PC-9 (cell line): ENCODE measurements at regions not wholly inside any gene's neighbourhood (a gene's known extent, or its start where the extent isn't known, plus 50 kb on each side); places are given as distances from the start of the nearest gene placed in this dataset.

Experiments
- BruUV-seq: library from RNA; stranded (reverse); fragments of 400-500 nt; replicated peaks from 2 replicates; lab custom pipeline; 2021; lab: Mats Ljungman, UMichigan
- CTCF ChIA-PET: fragments of 300-600 bp; sonication (Branson Sonifier 250); formaldehyde crosslinking; loops from one replicate; lab custom pipeline; 2022; ENCODE audit warnings: antibody characterized with exemption; lab: Charles Lee
- POLR2A ChIA-PET: fragments of 300-600 bp; sonication (Branson Sonifier 250); formaldehyde crosslinking; loops from one replicate; lab custom pipeline; 2022; ENCODE audit warnings: antibody characterized with exemption; ENCODE audit not compliant: unreplicated experiment; lab: Charles Lee
- DNase-seq, 2 experiments: peaks; one replicate each; pipeline versions ENCODE4 v3.0.0 to v3.0.0-alpha.2; 2015 to 2022; ENCODE audit warnings: mixed read lengths in 1 of 2
- H2AFZ ChIP-seq: fragments of 200-600 bp; sonication (generic); 2 replicates; pipeline ENCODE4 v1.8.1; 2017; ENCODE audit warnings: antibody characterized with exemption
- H3F3A ChIP-seq: fragments of 200-600 bp; sonication (generic); 2 replicates; pipeline ENCODE4 v1.8.1; 2017; ENCODE audit warnings: antibody characterized with exemption, mild to moderate bottlenecking, low read depth; ENCODE audit not compliant: insufficient read depth
- H3K27ac ChIP-seq: fragments of 200-600 bp; sonication (generic); 2 replicates; pipeline ENCODE4 v1.6.1; 2016; ENCODE audit warnings: mixed run types
- H3K27me3 ChIP-seq: fragments of 200-600 bp; sonication (generic); 2 replicates; pipeline ENCODE4 v1.6.1; 2016; ENCODE audit warnings: low read depth, mixed run types; ENCODE audit not compliant: insufficient read depth
- H3K36me3 ChIP-seq: fragments of 200-600 bp; sonication (generic); 2 replicates; pipeline ENCODE4 v1.6.1; 2016; ENCODE audit warnings: low read depth, mixed run types
- H3K4me1 ChIP-seq: fragments of 200-600 bp; sonication (generic); replicated peaks from 2 replicates; pipeline ENCODE4 v1.6.1; 2016; ENCODE audit warnings: mixed run types; ENCODE audit not compliant: insufficient read depth
- H3K4me2 ChIP-seq: fragments of 200-600 bp; sonication (generic); 2 replicates; pipeline ENCODE4 v1.6.1; 2017; ENCODE audit warnings: mixed run types
- H3K4me3 ChIP-seq: fragments of 200-600 bp; sonication (generic); 2 replicates; pipeline ENCODE4 v1.6.1; 2016; ENCODE audit warnings: mixed run types
- H3K79me2 ChIP-seq: fragments of 200-600 bp; sonication (generic); 2 replicates; pipeline ENCODE4 v1.6.1; 2017; ENCODE audit warnings: low read depth, mixed run types
- H3K9me2 ChIP-seq: fragments of 200-600 bp; sonication (generic); 2 replicates; pipeline ENCODE4 v1.8.1; 2017; ENCODE audit warnings: mild to moderate bottlenecking; ENCODE audit not compliant: insufficient read depth
- H3K9me3 ChIP-seq: fragments of 200-600 bp; sonication (generic); 2 replicates; pipeline ENCODE4 v1.8.1; 2016; ENCODE audit warnings: low read depth; ENCODE audit not compliant: insufficient read depth
- H4K20me1 ChIP-seq: fragments of 200-600 bp; sonication (generic); 2 replicates; pipeline ENCODE4 v1.8.1; 2017; ENCODE audit not compliant: insufficient read depth
- CTCF ChIP-seq: fragments of 200-600 bp; sonication (generic); conservative IDR thresholded peaks from 2 replicates; pipeline ENCODE4 v1.6.1; 2017; ENCODE audit warnings: mixed run types, antibody characterized with exemption, mild to moderate bottlenecking, moderate library complexity
- EZH2 ChIP-seq: fragments of 200-600 bp; sonication (generic); IDR thresholded peaks from 2 replicates; pipeline ENCODE4 v1.8.0; 2017; ENCODE audit warnings: antibody characterized with exemption, low read depth
- intact Hi-C: fragments of 100-400 bp; cut with micrococcal nuclease; formaldehyde crosslinking; loops from one replicate; pipeline ENCODE4 v1.10.0; 2022; ENCODE audit not compliant: unreplicated experiment

- H3K79me2 ChIP-seq, result no peaks in the 10 kb centered on the region
- no peak for DNase-seq
- ChIA-PET POLR2A (no interaction called here), CTCF (no interaction called here)
- no peak overlapping the region for H3K27ac ChIP-seq
- intact Hi-C loops, result no loop called here
- no peak overlapping the region for H3K4me2 ChIP-seq
- peaks cover 10% of the 10 kb centered on the region; the same call in 1 of the 2 replicates for H3K27me3 ChIP-seq
- H3K4me1 ChIP-seq, result no peaks in the 10 kb centered on the region
- H4K20me1 ChIP-seq, result no peaks in the 10 kb centered on the region
- no peak overlapping the region for H2AFZ ChIP-seq
- no peaks in the 10 kb centered on the region for H3K9me3 ChIP-seq
- H3K36me3 ChIP-seq, result no peaks in the 10 kb centered on the region
- no peak for TF ChIP-seq CTCF
- TF ChIP-seq EZH2, result no peak
- no peaks in the 10 kb centered on the region for H3F3A ChIP-seq
- no TSS peak for BruUV-seq
- H3K9me2 ChIP-seq, result no peaks in the 10 kb centered on the region
- H3K4me3 ChIP-seq, result no peak overlapping the region
Observed at GRCh38 chr22:34783436-34783835, 282.5 kb upstream of the ISX start.

- CTCF ChIA-PET, result no interaction called here
- DNase-seq, result no peak
- no peaks in the 10 kb centered on the region for H3K79me2 ChIP-seq
- intact Hi-C loops, result no loop called here
- H3K27ac ChIP-seq, result no peak overlapping the region
- no peaks in the 10 kb centered on the region for H4K20me1 ChIP-seq
- TF ChIP-seq EZH2, result no peak
- no peak for TF ChIP-seq CTCF
- H2AFZ ChIP-seq, result no peak overlapping the region
- H3K4me1 ChIP-seq, result no peaks in the 10 kb centered on the region
- H3K9me2 ChIP-seq, result no peaks in the 10 kb centered on the region
- no peaks in the 10 kb centered on the region for H3K36me3 ChIP-seq
- no peaks in the 10 kb centered on the region for H3K9me3 ChIP-seq
- no peaks in the 10 kb centered on the region for H3F3A ChIP-seq
- H3K4me2 ChIP-seq, result no peak overlapping the region
- BruUV-seq, result no TSS peak
- POLR2A ChIA-PET, result no interaction called here
- H3K27me3 ChIP-seq, result peaks cover 10% of the 10 kb centered on the region; the same call in 1 of the 2 replicates
- no peak overlapping the region for H3K4me3 ChIP-seq
Observed at GRCh38 chr22:34784056-34784455, 281.9 kb upstream of the ISX start.

- Histone ChIP-seq H3K4me1 (no peaks in the 10 kb centered on the region), H3K4me2 (no peak overlapping the region), H3K4me3 (no peak overlapping the region), H2AFZ (no peak overlapping the region), H3K36me3 (no peaks in the 10 kb centered on the region), H3F3A (no peaks in the 10 kb centered on the region), H3K27me3 (peaks cover 59% of the 10 kb centered on the region), H3K27ac (no peak overlapping the region), H3K9me2 (no peaks in the 10 kb centered on the region), H4K20me1 (no peaks in the 10 kb centered on the region), H3K9me3 (no peaks in the 10 kb centered on the region), H3K79me2 (no peaks in the 10 kb centered on the region)
- DNase-seq, result no peak
- intact Hi-C loops, result no loop called here
- POLR2A ChIA-PET, result no interaction called here
- TF ChIP-seq CTCF, result no peak
- CTCF ChIA-PET, result no interaction called here
- no TSS peak for BruUV-seq
Observed at GRCh38 chr22:34797826-34798225, 268.1 kb upstream of the ISX start.
